Activated B cell treated with CpG ODN at 0.5 μM for 24 hours (primary cell): ENCODE measurements at regions not wholly inside any gene's neighbourhood (a gene's known extent, or its start where the extent isn't known, plus 50 kb on each side); places are given as distances from the start of the nearest gene placed in this dataset.

Source experiments
- ATAC-seq: fragments of 200-7000 bp; cut with Tn5 transposase; one replicate; pipeline ENCODE4 v1.10.0; 2021; ENCODE audit warnings: low read depth, mild to moderate bottlenecking, moderate library complexity
- CTCF ChIA-PET: fragments of 350-600 bp; sonication (Branson Sonifier 250); formaldehyde crosslinking; loops from one replicate; lab custom pipeline; 2021; ENCODE audit warnings: antibody characterized with exemption; lab: Charles Lee
- POLR2A ChIA-PET: fragments of 350-600 bp; sonication (Branson Sonifier 250); formaldehyde crosslinking; loops from one replicate; lab custom pipeline; 2021; ENCODE audit warnings: antibody characterized with exemption; lab: Charles Lee
- DNase-seq: peaks from one replicate; pipeline ENCODE4 v3.0.0; 2022
- H3K27ac Mint-ChIP-seq: one replicate; pipeline ENCODE4 v1.8.0; 2020; ENCODE audit warnings: mixed read lengths
- H3K27me3 Mint-ChIP-seq: one replicate; pipeline ENCODE4 v1.8.0; 2021; ENCODE audit warnings: mixed read lengths
- H3K36me3 Mint-ChIP-seq: one replicate; pipeline ENCODE4 v1.8.0; 2021; ENCODE audit warnings: low read depth, mixed read lengths
- H3K4me1 Mint-ChIP-seq: one replicate; pipeline ENCODE4 v1.8.0; 2021; ENCODE audit warnings: mixed read lengths
- H3K4me3 Mint-ChIP-seq: one replicate; pipeline ENCODE4 v1.8.0; 2020; ENCODE audit warnings: mild to moderate bottlenecking, mixed read lengths
- H3K9me3 Mint-ChIP-seq: one replicate; pipeline ENCODE4 v1.8.0; 2020; ENCODE audit warnings: mixed read lengths
- intact Hi-C: fragments of 100-400 bp; cut with micrococcal nuclease; formaldehyde crosslinking; loops from one replicate; pipeline ENCODE4 v1.15.1; 2024
- TF ChIP-seq, protein P1 (sequence below): fragments of 200-600 bp; IDR thresholded peaks from one replicate; pipeline ENCODE4 v1.8.0; 2022; ENCODE audit warnings: antibody characterized with exemption, mild to moderate bottlenecking

DNA sequence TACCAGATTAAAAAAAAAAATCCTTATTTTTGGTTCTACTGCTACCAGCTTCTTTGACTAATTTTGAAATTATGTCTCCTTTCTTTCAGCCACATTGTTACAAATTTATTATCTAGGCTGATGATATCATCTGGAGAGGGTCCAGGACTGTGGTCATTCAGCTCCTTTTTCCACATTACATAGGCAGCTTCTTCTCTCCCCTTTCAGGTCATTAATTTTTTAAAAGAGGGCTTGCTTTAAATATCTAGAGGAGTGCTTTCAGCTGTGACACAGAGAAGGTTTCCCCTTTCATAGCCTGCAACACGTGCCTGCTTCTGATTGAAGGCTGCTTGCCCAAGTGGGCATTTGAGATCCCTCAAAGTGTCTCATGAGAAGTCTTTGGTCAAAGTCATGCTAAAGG is 155.7 kb upstream of the PAPPA start:
- Mint-ChIP-seq H3K27ac (no peak overlapping the region), H3K4me3 (no peak overlapping the region), H3K36me3 (no peaks in the 10 kb centered on the region), H3K27me3 (no peaks in the 10 kb centered on the region), H3K9me3 (no peaks in the 10 kb centered on the region), H3K4me1 (no peaks in the 10 kb centered on the region)
- DNase-seq: no peak
- no peak for ATAC-seq
- ChIA-PET CTCF (no interaction called here), POLR2A (no interaction called here)
- intact Hi-C loops: no loop called here
- TF ChIP-seq, protein P1, sequence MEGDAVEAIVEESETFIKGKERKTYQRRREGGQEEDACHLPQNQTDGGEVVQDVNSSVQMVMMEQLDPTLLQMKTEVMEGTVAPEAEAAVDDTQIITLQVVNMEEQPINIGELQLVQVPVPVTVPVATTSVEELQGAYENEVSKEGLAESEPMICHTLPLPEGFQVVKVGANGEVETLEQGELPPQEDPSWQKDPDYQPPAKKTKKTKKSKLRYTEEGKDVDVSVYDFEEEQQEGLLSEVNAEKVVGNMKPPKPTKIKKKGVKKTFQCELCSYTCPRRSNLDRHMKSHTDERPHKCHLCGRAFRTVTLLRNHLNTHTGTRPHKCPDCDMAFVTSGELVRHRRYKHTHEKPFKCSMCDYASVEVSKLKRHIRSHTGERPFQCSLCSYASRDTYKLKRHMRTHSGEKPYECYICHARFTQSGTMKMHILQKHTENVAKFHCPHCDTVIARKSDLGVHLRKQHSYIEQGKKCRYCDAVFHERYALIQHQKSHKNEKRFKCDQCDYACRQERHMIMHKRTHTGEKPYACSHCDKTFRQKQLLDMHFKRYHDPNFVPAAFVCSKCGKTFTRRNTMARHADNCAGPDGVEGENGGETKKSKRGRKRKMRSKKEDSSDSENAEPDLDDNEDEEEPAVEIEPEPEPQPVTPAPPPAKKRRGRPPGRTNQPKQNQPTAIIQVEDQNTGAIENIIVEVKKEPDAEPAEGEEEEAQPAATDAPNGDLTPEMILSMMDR: no peak

DNA sequence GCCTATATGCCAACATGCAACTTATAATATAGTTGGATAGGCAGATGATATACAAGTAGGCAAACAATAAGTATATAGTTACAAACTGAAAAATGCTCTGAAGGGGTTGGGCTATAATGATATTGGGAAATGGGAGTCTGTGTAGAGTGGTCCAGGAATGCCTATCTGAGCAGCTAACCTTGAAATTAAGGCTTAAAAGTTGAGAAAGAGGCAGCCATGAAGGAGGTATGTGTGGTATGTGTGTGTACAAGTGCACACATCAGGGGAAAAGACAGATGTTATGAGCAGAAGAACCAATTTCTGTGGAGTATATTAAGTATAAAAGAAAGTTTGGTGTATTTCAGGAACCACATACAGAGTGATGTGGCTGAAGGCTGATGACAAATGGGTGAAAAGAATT is 154.9 kb upstream of the PAPPA start:
- Mint-ChIP-seq H3K27ac (no peak overlapping the region), H3K9me3 (no peaks in the 10 kb centered on the region)

DNA sequence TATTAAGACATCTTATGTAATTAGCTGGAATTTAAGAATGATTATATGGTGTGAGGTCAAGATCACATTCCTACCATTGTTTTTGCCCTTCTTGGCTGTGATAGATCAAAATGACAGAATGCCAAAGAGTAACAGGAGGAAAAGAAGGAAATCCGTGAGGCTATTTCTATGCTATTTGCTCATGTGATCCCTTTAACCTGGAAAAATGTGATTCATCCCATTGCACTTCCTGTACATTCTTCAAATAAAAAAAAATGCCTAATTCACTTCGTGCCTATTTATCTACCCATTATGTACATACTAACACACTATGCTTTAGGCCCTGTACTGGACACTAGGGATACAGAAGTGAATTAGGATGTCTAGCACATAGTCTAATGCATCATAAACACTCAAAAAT is 154.1 kb upstream of the PAPPA start:
- Mint-ChIP-seq H3K27me3 (no peaks in the 10 kb centered on the region), H3K4me1 (no peaks in the 10 kb centered on the region), H3K27ac (no peak overlapping the region), H3K4me3 (no peak overlapping the region), H3K9me3 (no peaks in the 10 kb centered on the region), H3K36me3 (no peaks in the 10 kb centered on the region)
- POLR2A ChIA-PET: no interaction called here
- TF ChIP-seq, protein P1: no peak
- no peak for DNase-seq
- ATAC-seq: no peak
- CTCF ChIA-PET: no interaction called here
- intact Hi-C loops: no loop called here

More for the DNA sequence above, 154.9 kb upstream of the PAPPA start:
- TF ChIP-seq, protein P1: no peak
- intact Hi-C loops: no loop called here
- CTCF ChIA-PET: no interaction called here
- H3K4me1 Mint-ChIP-seq: no peaks in the 10 kb centered on the region
- POLR2A ChIA-PET: no interaction called here
- no peaks in the 10 kb centered on the region for H3K36me3 Mint-ChIP-seq
- H3K27me3 Mint-ChIP-seq: no peaks in the 10 kb centered on the region
- DNase-seq (no peak), ATAC-seq (no peak)
- H3K4me3 Mint-ChIP-seq: no peak overlapping the region

DNA sequence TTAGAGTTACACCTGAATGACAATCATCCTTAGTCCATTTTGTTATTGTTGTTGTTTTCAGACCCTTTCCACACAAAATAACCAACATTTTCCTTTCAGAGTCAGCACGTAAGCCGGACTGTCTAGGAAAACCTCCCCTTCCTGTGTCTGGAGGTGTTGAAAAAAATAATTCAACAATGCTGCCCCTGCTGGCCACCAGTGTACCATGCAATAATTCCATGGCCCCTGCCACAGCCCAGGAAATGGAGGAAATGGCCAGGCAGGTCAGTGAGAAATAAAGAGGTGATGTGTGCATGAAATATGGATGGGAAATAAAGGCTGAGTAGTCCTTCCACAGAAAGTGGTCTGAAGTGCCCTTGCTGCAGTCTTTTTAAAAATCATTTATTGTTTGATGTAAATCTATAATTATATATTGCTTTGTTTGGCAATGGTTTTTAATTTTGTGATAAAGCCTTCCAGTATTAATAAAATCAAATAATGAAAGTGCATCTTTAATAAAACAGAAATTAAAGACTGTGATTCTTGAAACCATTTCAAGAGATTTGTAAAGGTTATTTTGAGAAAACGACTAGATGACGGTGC is 152.8 kb upstream of the PAPPA start:
- POLR2A ChIA-PET: no interaction called here
- no peaks in the 10 kb centered on the region for H3K36me3 Mint-ChIP-seq

DNA sequence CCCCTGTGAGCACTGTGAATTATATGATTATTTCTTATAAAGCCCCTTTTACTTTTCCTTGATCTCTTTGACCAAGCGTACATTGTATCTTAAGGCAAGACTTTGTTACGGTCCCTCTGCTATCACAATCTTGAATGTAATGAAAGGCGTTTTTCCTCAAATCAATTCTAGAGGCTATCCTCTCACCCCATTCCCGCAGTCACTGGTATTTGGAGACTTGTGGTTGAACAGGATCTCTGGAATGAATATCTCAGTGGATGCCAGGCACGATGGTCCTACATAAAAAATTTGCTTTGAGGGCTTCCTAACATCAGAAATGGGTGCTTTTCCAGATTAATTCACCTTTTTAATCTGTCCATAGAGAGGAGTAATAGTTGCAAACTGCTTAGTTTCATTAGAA is 151.4 kb upstream of the PAPPA start:
- Mint-ChIP-seq H3K4me1 (no peaks in the 10 kb centered on the region), H3K9me3 (no peaks in the 10 kb centered on the region), H3K27me3 (no peaks in the 10 kb centered on the region), H3K4me3 (no peak overlapping the region), H3K27ac (no peak overlapping the region), H3K36me3 (no peaks in the 10 kb centered on the region)
- CTCF ChIA-PET: no interaction called here
- TF ChIP-seq, protein P1: no peak
- intact Hi-C loops: no loop called here
- DNase-seq (no peak), ATAC-seq (no peak)
- POLR2A ChIA-PET: no interaction called here

More for the DNA sequence above, 152.8 kb upstream of the PAPPA start:
- no peaks in the 10 kb centered on the region for H3K27me3 Mint-ChIP-seq
- TF ChIP-seq, protein P1: no peak
- no peak overlapping the region for H3K27ac Mint-ChIP-seq
- CTCF ChIA-PET: no interaction called here
- no peaks in the 10 kb centered on the region for H3K4me1 Mint-ChIP-seq
- DNase-seq: no peak
- H3K9me3 Mint-ChIP-seq: no peaks in the 10 kb centered on the region
- ATAC-seq: no peak
- intact Hi-C loops: no loop called here
- H3K4me3 Mint-ChIP-seq: no peak overlapping the region
